Omental fat pad (tissue), 3 donors: ENCODE measurements at regions not wholly inside any gene's neighbourhood (a gene's known extent, or its start where the extent isn't known, plus 50 kb on each side); places are given as distances from the start of the nearest gene placed in this dataset.

Source experiments
- ATAC-seq: fragments of 150-250 bp; one replicate; pipeline ENCODE4 v1.9.1; 2016; ENCODE audit warnings: mild to moderate bottlenecking, moderate library complexity; ENCODE audit not compliant: low FRiP score
- DNase-seq: peaks from one replicate; pipeline ENCODE4 v3.0.0-alpha.2; 2019; ENCODE audit warnings: low spot score
- TF ChIP-seq, protein P1 (sequence below), 3 donors: fragments of 450-650 bp; IDR thresholded peaks; one replicate each; pipeline ENCODE4 v1.5.1; 2016 to 2017; ENCODE audit warnings: antibody characterized with exemption in 3 of 3, mild to moderate bottlenecking in 3 of 3, moderate library complexity in 2 of 3

DNA sequence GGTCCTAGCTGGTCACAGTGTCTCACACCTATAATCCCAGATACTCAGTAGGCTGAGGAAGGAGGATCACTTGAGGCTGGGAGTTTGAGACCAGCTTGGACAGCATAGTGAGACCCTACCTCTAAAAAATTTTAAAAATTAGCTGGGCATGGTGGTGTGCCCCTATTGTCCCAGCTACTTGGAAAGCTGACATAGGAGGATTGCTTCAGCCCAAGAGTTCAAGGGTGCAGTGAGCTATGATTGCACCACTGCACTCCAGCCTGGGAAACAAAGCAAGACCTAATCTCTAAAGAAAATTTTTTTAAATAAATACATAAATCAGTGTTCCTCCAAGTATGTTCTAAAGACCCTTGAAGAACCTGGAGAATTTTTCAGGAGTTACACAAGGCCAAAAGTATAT lies 50.6 kb upstream of the GNAO1 start:
- DNase-seq, result no peak
- TF ChIP-seq, protein P1, sequence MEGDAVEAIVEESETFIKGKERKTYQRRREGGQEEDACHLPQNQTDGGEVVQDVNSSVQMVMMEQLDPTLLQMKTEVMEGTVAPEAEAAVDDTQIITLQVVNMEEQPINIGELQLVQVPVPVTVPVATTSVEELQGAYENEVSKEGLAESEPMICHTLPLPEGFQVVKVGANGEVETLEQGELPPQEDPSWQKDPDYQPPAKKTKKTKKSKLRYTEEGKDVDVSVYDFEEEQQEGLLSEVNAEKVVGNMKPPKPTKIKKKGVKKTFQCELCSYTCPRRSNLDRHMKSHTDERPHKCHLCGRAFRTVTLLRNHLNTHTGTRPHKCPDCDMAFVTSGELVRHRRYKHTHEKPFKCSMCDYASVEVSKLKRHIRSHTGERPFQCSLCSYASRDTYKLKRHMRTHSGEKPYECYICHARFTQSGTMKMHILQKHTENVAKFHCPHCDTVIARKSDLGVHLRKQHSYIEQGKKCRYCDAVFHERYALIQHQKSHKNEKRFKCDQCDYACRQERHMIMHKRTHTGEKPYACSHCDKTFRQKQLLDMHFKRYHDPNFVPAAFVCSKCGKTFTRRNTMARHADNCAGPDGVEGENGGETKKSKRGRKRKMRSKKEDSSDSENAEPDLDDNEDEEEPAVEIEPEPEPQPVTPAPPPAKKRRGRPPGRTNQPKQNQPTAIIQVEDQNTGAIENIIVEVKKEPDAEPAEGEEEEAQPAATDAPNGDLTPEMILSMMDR (IDR thresholded peaks at IDR 0.05), result no peak
- no peak for ATAC-seq

GRCh38 chr16:56137269-56137668 lies 54.0 kb upstream of the GNAO1 start:
- DNase-seq, result no peak
- TF ChIP-seq, protein P1 (IDR thresholded peaks at IDR 0.05), result no peak
- no peak for ATAC-seq

- ATAC-seq, result no peak
- no peak for DNase-seq
- TF ChIP-seq, protein P1 (IDR thresholded peaks at IDR 0.05), result no peak
Observed at GRCh38 chr16:56136256-56136655, 55.0 kb upstream of the GNAO1 start.

GRCh38 chr16:56134790-56135189 lies 56.5 kb upstream of the GNAO1 start:
- TF ChIP-seq, protein P1 (IDR thresholded peaks at IDR 0.05), result no peak
- DNase-seq, result no peak
- no peak for ATAC-seq

GRCh38 chr16:56125922-56126321 lies 65.4 kb upstream of the GNAO1 start:
- DNase-seq, result no peak
- TF ChIP-seq, protein P1 (IDR thresholded peaks at IDR 0.05), result no peak
- no peak for ATAC-seq

GRCh38 chr16:56122251-56122650 lies 69.0 kb upstream of the GNAO1 start:
- DNase-seq (no peak), ATAC-seq (no peak)
- TF ChIP-seq, protein P1 (IDR thresholded peaks at IDR 0.05), result no peak

DNA sequence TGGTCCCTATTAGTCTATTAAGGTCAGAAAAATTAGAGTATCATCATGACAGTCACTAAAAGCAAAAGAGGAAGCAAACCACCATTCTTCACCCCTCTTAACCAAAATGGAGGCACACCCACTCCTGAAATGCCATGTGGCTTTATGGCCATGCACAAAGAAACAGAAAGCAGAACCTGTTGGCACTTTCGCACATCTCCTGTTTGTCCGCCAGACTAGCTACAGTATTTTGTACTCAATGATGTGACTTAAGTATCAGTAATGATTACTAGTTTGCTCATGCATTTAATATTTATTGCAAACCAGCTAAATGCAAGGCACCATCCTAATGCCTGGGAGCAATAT lies 70.2 kb upstream of the GNAO1 start:
- ATAC-seq (no peak), DNase-seq (no peak)
- TF ChIP-seq, protein P1 (IDR thresholded peaks at IDR 0.05), result no peak
